Activated T-helper 1 cell treated with Interleukin-2 at 50 U/mL for 16 hours (primary cell): ENCODE measurements at regions not wholly inside any gene's neighbourhood (a gene's known extent, or its start where the extent isn't known, plus 50 kb on each side); places are given as distances from the start of the nearest gene placed in this dataset.

Experiments used
- DNase-seq: peaks from one replicate; pipeline ENCODE4 v3.0.0-alpha.2; 2020; ENCODE audit warnings: low read depth

DNA sequence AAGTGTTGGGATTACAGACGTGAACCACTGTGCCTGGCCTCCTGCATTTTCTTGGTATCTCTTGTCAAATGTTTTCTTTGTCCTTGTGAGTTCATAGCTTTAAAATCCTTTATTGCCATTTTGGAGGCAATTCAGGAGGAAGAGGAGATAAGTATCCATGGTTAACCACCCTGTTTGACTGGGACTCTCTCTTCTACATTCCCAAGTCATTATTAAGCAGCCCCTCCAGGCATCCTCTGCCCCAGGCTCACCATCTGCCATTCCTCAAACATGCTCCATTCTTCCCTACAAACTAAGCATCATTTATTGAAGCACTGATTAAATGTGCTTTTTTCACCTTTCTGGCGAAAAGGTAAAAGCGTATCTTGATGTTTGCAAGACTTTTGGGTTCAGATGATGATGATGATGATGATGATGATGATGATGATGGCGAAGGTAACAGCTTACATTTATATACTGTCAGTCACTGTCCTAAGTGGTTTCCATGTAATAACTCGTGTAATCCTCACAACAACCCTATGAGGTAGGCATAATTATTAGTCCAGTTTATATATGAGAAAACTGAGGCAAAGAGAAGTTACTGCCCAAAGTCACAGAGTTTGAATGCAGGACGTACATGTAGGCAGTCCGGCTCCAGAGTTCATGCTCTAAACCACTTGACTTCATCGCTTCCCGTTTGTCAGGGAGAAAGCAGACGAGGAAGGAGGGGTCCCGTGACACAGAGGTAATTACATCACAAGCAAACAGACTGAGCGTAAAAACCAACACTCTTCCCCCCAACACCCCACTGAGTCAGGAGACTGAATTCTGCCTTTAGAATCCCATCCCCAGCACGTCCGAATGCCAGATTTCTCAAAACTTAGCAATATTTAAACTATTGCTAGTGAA, 69.7 kb upstream of the ACKR3 start:
- DNase-seq: no peak

DNA sequence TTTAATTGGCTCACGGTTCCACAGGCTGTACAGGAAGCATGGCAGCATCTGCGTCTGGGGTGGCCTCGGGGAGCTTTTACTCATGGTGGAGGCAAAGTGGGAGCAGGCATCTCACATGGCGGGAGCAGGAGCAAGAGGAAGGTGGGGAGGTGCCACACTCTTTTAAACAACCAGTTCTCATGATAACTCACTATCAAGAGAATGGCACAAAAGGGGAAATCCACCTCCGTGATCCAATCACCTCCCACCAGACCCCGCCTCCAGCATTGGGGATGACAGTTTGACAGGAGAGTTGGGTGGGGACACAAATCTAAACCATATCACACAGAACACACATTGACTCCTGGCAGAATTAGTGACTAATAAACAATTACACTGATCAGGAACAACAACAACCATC, 68.6 kb upstream of the ACKR3 start:
- no peak for DNase-seq

DNA sequence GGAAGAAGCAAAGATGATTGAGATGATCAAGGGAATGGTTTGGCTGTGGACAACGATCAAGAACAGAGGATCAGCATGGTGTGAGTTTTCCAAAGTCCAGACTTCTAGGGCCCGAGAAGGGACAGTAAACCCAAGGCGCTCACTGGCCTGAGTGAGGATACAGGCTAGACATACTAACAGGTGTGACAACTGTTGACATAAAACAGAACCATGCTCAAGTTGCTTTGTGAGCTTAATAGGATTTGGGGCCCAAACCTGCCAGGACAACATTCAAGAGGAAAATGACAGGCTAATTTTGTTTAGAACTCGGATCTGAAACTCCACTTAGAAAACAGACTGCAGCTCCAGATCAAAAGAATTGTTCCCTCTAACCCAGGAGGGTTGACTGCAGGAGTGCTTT, 68.1 kb upstream of the ACKR3 start:
- no peak for DNase-seq

DNA sequence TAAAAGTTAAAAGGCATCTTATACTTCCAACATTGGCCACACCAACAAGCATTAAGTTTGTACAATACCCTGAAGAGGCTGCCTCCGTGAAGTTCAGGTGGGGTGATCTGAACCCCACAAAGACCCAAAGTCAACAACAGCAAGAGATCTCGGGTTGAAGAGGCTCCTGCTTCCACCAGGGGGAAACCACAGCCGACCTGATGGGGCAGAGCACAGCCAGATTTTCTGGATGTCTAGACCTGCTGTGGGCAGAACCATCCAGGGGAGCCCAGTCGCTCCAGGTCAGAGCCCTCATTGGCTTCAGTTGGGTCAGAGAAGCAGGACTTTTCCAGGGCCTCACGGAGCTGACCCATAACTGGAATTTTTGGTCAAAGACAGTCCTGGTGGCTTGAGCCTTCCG, 66.5 kb upstream of the ACKR3 start:
- DNase-seq: no peak

DNA sequence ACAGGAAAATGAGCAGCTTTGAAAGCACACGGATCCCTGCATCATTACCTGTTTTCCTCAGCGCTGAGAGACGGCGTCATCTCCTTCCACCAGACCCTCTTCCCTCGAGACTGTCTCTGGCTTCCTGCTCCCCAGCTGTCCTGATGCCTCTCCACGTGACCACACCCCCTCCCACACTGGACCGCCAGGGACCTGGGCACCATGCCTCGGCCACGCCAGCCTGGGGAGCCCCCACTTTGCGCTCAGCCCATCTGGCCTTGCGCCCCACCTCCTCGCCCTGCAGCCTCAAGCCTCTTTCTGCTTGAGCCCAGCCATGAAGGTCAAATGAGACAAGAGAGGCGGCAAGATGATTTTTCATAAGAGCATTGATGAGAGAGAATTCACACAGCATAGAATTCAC, 66.0 kb upstream of the ACKR3 start:
- no peak for DNase-seq

DNA sequence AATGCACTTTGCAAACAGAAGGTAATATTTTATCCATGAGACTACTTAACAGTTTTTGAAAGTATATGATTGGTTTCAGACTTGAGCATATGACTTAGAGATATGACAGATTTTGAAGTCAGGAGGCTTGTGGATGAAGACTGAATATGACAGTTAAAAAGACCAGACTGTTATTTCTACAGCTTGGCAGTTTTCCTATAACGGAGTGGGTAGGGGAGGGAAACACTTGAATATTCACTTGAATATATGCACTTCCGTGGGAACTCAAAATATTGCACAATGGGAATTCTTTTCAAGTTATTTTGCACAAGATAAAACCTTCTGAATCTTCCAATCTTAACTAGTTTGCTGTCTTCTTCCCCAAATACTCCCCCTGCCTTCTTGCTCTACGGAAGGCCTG, 64.6 kb upstream of the ACKR3 start:
- no peak for DNase-seq

DNA sequence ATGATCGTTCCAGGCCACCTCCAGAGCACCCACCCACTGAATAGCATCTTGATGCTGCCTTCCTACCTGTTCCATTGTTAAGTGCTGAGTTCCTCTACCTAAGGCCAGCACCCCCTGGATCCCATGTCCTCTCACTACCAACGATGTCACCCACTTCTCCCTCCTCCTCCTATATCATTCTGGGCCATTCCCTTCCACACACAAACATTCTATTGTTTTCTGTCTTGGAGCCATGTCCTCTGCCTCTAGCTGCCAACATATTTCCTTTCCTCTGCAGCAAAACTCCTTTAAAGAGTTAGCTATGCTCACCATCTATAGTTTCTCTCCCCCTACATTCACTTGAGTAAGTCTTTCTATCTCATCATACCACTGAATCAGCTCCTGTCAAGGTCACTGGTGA, 64.0 kb upstream of the ACKR3 start:
- no peak for DNase-seq

DNA sequence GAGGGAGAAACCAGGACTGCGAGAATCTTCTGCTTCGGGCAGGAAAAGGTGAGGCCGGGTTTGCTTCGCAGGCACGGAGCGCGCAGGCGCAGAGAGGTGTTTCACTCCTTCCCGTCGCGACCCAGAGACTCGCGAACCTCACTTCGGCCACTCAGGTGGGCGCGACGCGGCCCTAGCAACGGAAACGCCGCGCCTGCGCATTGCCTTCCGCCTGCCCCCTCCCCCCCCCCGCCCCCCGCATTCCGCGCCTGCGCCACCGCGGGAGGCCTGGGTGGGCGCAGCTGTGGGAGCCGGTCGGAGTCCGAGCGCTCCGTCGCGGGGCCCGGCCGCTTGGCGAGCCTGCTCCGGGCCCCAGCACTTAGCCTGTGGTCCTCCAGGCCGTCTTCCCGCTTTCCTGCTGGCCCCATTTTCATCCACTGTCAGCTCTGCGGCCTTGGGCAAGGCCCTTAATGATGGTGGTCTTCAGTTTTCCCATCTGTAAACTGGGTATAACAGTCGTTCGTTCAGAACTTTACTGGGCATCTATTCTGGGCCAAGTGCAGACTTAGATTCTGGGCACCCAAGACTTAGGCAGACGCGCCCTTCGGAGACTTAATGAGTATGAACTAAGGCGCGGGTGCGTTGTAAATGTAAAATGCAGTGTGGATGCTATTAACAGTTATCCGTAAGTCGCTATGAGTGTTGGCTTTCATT, 62.1 kb upstream of the ACKR3 start:
- peak; percentile 33 for DNase-seq

DNA sequence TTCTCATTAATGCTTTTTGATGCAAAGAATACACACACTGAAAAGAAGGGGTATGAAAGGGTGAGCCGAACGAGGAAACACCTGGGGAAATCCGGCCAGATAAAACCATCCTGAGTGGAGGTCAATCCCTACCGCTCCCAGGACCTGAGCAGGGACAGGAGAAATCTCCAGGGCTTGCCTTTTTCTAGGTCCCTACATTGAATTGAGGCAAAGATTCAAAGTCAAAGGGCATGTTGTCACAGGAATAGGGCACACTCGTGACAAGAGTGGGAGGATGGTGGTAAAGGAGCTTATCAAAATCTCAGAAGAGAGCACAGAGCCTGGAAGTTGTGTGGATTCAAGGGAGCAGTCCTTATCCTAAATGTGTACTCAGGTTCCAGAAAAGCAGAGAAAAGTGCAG, 61.2 kb upstream of the ACKR3 start:
- DNase-seq: no peak

DNA sequence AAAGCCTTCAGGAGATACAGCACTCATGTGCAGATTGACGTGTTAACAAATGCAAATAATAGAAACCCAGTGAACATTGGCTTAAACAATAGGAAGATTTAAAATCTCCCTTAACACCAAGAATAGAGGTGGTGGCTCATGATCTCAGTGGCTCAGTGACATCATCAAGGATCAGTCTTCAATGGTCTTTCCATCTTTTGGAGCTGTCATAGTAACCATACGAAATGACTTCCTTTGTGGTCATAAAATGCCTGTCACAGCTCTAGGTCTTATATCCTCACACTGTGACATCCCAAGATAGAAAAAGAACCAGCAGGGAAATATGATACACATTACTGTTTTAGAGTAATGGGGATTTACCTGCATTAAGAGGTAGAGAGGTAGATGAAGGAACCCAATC, 59.6 kb upstream of the ACKR3 start:
- DNase-seq: no peak

DNA sequence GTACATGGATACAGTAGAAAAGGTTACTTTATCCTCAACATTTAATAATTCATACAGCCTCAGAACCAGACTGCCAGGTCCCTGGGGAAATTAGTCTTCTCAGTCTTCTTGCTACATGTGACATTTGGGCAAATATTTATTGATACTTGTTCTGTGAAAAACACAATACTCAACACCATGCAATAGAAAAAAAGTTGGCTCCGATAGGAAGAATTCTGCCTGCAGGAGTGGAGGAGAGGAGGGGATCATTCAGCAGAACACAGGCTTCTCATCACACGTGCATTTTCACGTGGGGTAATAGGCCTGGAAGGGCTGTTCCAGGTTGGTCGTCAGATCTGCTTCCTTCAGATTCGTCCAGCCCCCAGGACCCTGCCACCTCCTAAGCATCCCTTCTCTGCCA, 58.4 kb upstream of the ACKR3 start:
- no peak for DNase-seq

DNA sequence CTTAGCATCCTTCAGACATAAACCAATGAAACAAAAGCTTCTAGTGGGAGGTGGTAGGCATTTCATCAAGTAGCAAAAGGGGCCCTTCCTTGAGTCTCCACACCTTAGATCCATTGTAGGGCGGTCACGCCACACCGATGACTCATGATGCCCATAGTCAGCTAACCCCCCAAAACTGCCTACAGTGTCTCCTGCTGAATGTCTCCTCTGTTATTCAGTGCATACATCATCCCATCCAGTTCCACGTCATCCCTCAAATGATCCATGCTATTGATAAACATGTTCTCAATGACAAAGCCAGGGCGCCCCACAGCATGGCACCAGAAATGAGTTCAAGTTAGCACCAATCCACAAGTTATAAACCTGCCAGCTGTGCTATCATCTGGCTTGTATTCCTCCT, 57.4 kb upstream of the ACKR3 start:
- no peak for DNase-seq

DNA sequence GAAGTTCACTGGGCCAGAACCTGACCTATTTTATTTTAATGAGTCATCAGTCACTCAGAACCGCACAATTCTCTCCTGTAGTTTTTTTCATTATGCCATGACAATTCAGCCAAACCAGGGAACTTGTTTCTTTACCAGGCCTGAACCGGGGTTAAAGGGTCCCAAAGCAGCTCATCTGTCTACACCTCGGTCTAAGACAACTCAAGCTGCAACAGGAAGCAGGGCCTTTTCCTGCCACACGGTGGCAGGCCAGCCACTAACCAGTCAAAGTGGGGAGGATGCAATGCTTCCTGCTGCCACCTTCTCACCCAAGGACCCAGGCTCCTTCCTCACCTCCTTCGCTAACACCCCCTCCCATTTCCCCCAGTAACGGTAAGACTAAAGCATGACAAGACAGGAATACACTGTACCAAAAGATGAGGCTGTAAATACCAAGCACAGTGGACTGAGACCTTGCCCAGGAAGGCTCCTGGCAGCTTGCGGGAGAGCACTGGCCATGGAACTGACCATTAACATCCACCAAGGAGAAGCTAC, 56.7 kb upstream of the ACKR3 start:
- DNase-seq: peak; percentile 51

DNA sequence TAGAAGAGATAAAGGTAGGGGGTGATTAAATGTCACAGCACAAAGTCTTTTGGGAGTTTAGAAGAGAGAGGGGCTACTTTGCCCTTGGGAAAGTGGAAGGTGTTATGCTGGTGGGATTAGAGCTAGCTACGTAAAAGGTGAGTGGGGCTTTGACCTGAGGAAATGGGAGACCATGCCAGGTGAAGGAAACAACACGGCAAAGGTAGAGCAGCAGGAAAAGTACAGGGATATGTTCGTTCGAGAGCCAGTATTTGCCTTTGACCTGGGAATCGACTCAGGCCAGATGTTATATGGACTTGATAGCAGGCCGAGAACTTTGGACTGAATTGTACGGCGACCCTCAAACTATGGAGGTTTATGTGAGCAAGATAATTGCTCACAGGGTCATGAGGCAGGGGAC, 55.7 kb upstream of the ACKR3 start:
- DNase-seq: no peak

DNA sequence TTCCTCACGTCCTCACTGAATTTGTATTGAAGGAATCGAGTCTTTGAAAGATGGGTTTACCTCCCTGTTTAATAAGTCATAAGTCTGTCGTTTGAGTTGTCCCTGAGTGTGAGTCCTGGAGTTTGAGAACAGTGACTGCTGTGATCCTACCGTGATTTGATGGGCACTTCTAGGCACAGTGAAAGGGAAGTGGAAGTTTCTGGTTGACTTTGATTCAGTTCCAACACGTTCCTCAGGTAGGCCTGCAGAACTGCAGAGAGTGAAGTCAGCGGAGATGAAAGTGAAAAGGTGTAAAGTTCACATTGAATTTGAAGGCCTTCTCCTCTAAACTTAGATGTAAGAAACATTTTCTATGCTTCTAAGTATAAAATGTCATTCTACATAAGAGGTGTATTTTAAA, 52.9 kb upstream of the ACKR3 start:
- no peak for DNase-seq

DNA sequence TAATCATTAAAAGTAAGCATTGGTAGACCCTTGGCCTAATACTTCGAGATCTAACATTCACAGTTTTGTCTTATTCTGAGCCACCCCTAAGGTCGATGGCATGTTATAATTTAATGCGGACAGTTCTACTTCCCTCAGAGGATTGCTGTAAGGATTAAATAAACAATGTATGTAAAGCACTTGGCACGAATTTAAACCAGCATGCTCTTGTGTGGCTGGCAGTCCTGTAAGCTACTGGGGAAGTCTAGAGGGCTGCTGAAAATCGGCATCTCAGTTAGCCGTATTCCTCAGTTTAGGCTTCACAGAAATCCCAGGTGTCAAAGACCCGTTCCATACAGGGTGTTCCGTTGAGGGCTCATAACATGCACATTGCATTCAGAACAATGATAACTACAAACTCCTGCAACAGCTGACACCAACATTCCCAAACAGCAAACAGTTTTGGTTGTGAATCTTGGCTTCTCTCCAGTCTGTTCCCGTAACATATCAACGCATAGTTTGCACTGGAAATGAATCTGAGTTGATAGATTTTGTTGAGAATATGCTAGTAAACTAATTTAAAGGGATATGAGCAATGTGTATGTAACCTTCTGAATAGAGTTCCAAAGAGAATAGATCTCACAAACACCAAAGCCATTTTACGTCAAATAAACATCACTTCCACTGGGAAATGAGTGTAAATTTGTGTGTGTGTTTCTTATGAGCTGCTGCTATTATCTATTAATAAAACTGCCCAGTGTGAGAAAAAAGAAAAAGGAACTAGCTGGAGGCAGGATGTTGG, 52.2 kb upstream of the ACKR3 start:
- no peak for DNase-seq
